CD14-positive monocyte (primary cell): ENCODE measurements at regions not wholly inside any gene's neighbourhood (a gene's known extent, or its start where the extent isn't known, plus 50 kb on each side); places are given as distances from the start of the nearest gene placed in this dataset.

Source experiments
- DNase-seq, 3 donors: peaks; one replicate each; pipeline ENCODE4 v3.0.0-alpha.2; 2011 to 2022
- H2AFZ ChIP-seq: 2 replicates; pipeline ENCODE4 v1.6.0; 2012; ENCODE audit warnings: mild to moderate bottlenecking, low read depth, low read length, inconsistent platforms; ENCODE audit not compliant: insufficient read depth, poor library complexity, severe bottlenecking
- H3K27ac ChIP-seq, 2 donors: 1 replicate in 1 of 2; 2 replicates in 1 of 2; pipeline ENCODE4 v1.5.1; 2012 to 2013; ENCODE audit warnings: low read length in 2 of 2, control low read depth in 1 of 2, inconsistent platforms in 1 of 2, low read depth in 1 of 2, mild to moderate bottlenecking in 1 of 2
- H3K27me3 ChIP-seq, 2 donors: one replicate each; pipeline versions ENCODE4 v1.6.0 to v1.6.1; 2011 to 2013; ENCODE audit warnings: low read length in 2 of 2; ENCODE audit not compliant: control insufficient read depth in 2 of 2, insufficient read depth in 2 of 2
- H3K36me3 ChIP-seq, 2 donors: replicated peaks in 1 of 2; 1 replicate in 1 of 2; 2 replicates in 1 of 2; pipeline versions ENCODE4 v1.5.1 to v1.6.1; 2012 to 2013; ENCODE audit warnings: low read length in 2 of 2, control low read depth in 1 of 2, inconsistent platforms in 1 of 2, mild to moderate bottlenecking in 1 of 2; ENCODE audit not compliant: insufficient read depth in 2 of 2, control insufficient read depth in 1 of 2
- H3K4me1 ChIP-seq, 2 donors: 1 replicate in 1 of 2; 2 replicates in 1 of 2; pipeline versions ENCODE4 v1.5.1 to v1.6.1; 2012 to 2013; ENCODE audit warnings: low read length in 2 of 2, control low read depth in 1 of 2, inconsistent platforms in 1 of 2, mild to moderate bottlenecking in 1 of 2, moderate library complexity in 1 of 2; ENCODE audit not compliant: insufficient read depth in 2 of 2, control insufficient read depth in 1 of 2
- H3K4me2 ChIP-seq: replicated peaks from 2 replicates; pipeline ENCODE3; 2012; ENCODE audit warnings: low read length, moderate library complexity, mild to moderate bottlenecking; ENCODE audit not compliant: poor library complexity, severe bottlenecking; ENCODE audit errors: extremely low read depth
- H3K4me3 ChIP-seq, 3 experiments: fragments of 200-600 bp in 1 of 3; sonication (generic) in 1 of 3; replicated peaks in 1 of 3; 1 replicate in 2 of 3; 2 replicates in 1 of 3; pipeline ENCODE4 v1.5.1; 2011 to 2013; ENCODE audit warnings: low read length in 3 of 3, mild to moderate bottlenecking in 3 of 3, control low read depth in 2 of 3, low read depth in 2 of 3, inconsistent platforms in 1 of 3, moderate library complexity in 1 of 3
- H3K79me2 ChIP-seq: 2 replicates; pipeline ENCODE4 v1.6.0; 2012; ENCODE audit warnings: mild to moderate bottlenecking, control low read depth, inconsistent platforms, low read length, moderate library complexity; ENCODE audit not compliant: insufficient read depth
- H3K9ac ChIP-seq: 2 replicates; pipeline ENCODE4 v1.6.0; 2017; ENCODE audit warnings: low read length, mild to moderate bottlenecking; ENCODE audit not compliant: insufficient read depth, poor library complexity, severe bottlenecking
- H3K9me3 ChIP-seq, 2 donors: replicated peaks in 1 of 2; 1 replicate in 1 of 2; 2 replicates in 1 of 2; pipeline versions ENCODE4 v1.5.1 to v1.6.1; 2012 to 2013; ENCODE audit warnings: low read length in 2 of 2, control low read depth in 1 of 2; ENCODE audit not compliant: control insufficient read depth in 1 of 2, insufficient read depth in 1 of 2
- H4K20me1 ChIP-seq: 2 replicates; pipeline ENCODE4 v1.6.0; 2012; ENCODE audit warnings: mild to moderate bottlenecking, low read length, control low read depth, moderate library complexity; ENCODE audit not compliant: insufficient read depth
- H3K27ac Mint-ChIP-seq, 7 donors: one replicate each; pipeline ENCODE4 v1.8.0; 2020; ENCODE audit warnings: mild to moderate bottlenecking in 7 of 7, mixed read lengths in 7 of 7, moderate library complexity in 6 of 7, inconsistent platforms in 2 of 7
- H3K27me3 Mint-ChIP-seq, 3 donors: one replicate each; pipeline ENCODE4 v1.8.0; 2021 to 2022; ENCODE audit warnings: low read depth in 3 of 3, mild to moderate bottlenecking in 3 of 3, mixed read lengths in 3 of 3, moderate library complexity in 3 of 3, inconsistent platforms in 1 of 3
- H3K36me3 Mint-ChIP-seq, 2 donors: one replicate each; pipeline ENCODE4 v1.8.0; 2020; ENCODE audit warnings: mixed read lengths in 2 of 2, inconsistent platforms in 1 of 2, mild to moderate bottlenecking in 1 of 2
- H3K4me1 Mint-ChIP-seq: one replicate; pipeline ENCODE4 v1.8.0; 2020; ENCODE audit warnings: mild to moderate bottlenecking, mixed read lengths
- H3K4me3 Mint-ChIP-seq, 2 donors: one replicate each; pipeline ENCODE4 v1.8.0; 2020; ENCODE audit warnings: mild to moderate bottlenecking in 2 of 2, mixed read lengths in 2 of 2, moderate library complexity in 1 of 2
- H3K9me3 Mint-ChIP-seq, 7 donors: one replicate each; pipeline ENCODE4 v1.8.0; 2020 to 2022; ENCODE audit warnings: mixed read lengths in 7 of 7, mild to moderate bottlenecking in 6 of 7, moderate library complexity in 6 of 7, inconsistent platforms in 2 of 7
- CTCF ChIP-seq: fragments of 200-600 bp; IDR thresholded peaks from one replicate; pipeline ENCODE4 v1.8.0; 2022; ENCODE audit warnings: antibody characterized with exemption, mild to moderate bottlenecking
- WGBS: methylation state at CpG from one replicate; pipeline ENCODE4 v1.1.5; 2013; ENCODE audit warnings: missing lambda C conversion rate; ENCODE audit not compliant: insufficient coverage; 5-methylcytosine and 5-hydroxymethylcytosine counted together
- intact Hi-C, 2 donors: fragments of 100-400 bp; cut with micrococcal nuclease; formaldehyde crosslinking; loops; one replicate each; pipeline versions ENCODE4 v1.15.0 to v1.15.1; 2023

GRCh38 chr4:52244103-52244775 lies 193.1 kb downstream of the SPATA18 start:
- 83% methylated on average over 3 of the region's 7 CpGs for WGBS

GRCh38 chr4:52244848-52245247 lies 193.7 kb downstream of the SPATA18 start:
- H3K9ac ChIP-seq, result no peak overlapping the region
- H4K20me1 ChIP-seq, result no peaks in the 10 kb centered on the region
- no peak overlapping the region for H3K4me3 ChIP-seq
- no peaks in the 10 kb centered on the region for H3K27me3 ChIP-seq
- H3K79me2 ChIP-seq, result no peaks in the 10 kb centered on the region
- H3K4me3 Mint-ChIP-seq, result no peak overlapping the region
- 100% methylated on average over 1 of the region's 3 CpGs for WGBS
- peaks cover 2 to 4% of the 10 kb centered on the region in 2 donors for H3K9me3 ChIP-seq
- no peak overlapping the region for H3K27ac Mint-ChIP-seq
- peaks cover 0 to 9% (median 6%) of the 10 kb centered on the region in 7 donors for H3K9me3 Mint-ChIP-seq
- H2AFZ ChIP-seq, result no peak overlapping the region
- no peak for DNase-seq
- no peak overlapping the region for H3K4me2 ChIP-seq
- H3K4me1 Mint-ChIP-seq, result no peaks in the 10 kb centered on the region
- H3K36me3 Mint-ChIP-seq, result no peaks in the 10 kb centered on the region
- H3K27ac ChIP-seq, result no peak overlapping the region
- no peaks in the 10 kb centered on the region for H3K36me3 ChIP-seq
- no peak for TF ChIP-seq CTCF
- no peaks in the 10 kb centered on the region for H3K4me1 ChIP-seq
- intact Hi-C loops, result no loop called here
- peaks cover 0 to 1% (median 0%) of the 10 kb centered on the region in 3 donors for H3K27me3 Mint-ChIP-seq

More at GRCh38 chr4:52244103-52244775, 193.1 kb downstream of the SPATA18 start:
- peaks cover 0 to 10% (median 8%) of the 10 kb centered on the region in 7 donors for H3K9me3 Mint-ChIP-seq
- H2AFZ ChIP-seq, result no peak overlapping the region
- DNase-seq, result no peak
- H4K20me1 ChIP-seq, result no peaks in the 10 kb centered on the region
- TF ChIP-seq CTCF, result no peak
- peaks cover 3 to 4% of the 10 kb centered on the region in 2 donors for H3K9me3 ChIP-seq
- peaks cover 0 to 1% (median 0%) of the 10 kb centered on the region in 3 donors for H3K27me3 Mint-ChIP-seq
- no peaks in the 10 kb centered on the region for H3K36me3 ChIP-seq
- H3K27me3 ChIP-seq, result no peaks in the 10 kb centered on the region
- H3K4me3 Mint-ChIP-seq, result no peak overlapping the region
- no peaks in the 10 kb centered on the region for H3K4me1 ChIP-seq
- H3K4me1 Mint-ChIP-seq, result no peaks in the 10 kb centered on the region
- H3K9ac ChIP-seq, result no peak overlapping the region
- H3K79me2 ChIP-seq, result no peaks in the 10 kb centered on the region
- no peak overlapping the region for H3K27ac ChIP-seq
- H3K36me3 Mint-ChIP-seq, result no peaks in the 10 kb centered on the region
- no peak overlapping the region for H3K27ac Mint-ChIP-seq
- H3K4me2 ChIP-seq, result no peak overlapping the region
- intact Hi-C loops, result no loop called here
- no peak overlapping the region for H3K4me3 ChIP-seq
